ENCODE measurements at regions not wholly inside any gene's neighbourhood (a gene's known extent, or its start where the extent isn't known, plus 50 kb on each side); places are given as distances from the start of the nearest gene placed in this dataset.
A peak's percentile ranks its signal among the peaks of the same experiment; 100 is the strongest.

GRCh38 chr5:52453176-52453575, 334.5 kb upstream of the ITGA1 start:
- H3K27me3 Mint-ChIP-seq = peaks cover 3% of the 10 kb centered on the region
- H3K27ac Mint-ChIP-seq = no peak overlapping the region
- no peaks in the 10 kb centered on the region for H3K9me3 Mint-ChIP-seq
- no peaks in the 10 kb centered on the region for H3K4me1 Mint-ChIP-seq
- no peaks in the 10 kb centered on the region for H3K36me3 Mint-ChIP-seq
- no peak overlapping the region for H3K4me3 Mint-ChIP-seq
- no peak for DNase-seq

DNA sequence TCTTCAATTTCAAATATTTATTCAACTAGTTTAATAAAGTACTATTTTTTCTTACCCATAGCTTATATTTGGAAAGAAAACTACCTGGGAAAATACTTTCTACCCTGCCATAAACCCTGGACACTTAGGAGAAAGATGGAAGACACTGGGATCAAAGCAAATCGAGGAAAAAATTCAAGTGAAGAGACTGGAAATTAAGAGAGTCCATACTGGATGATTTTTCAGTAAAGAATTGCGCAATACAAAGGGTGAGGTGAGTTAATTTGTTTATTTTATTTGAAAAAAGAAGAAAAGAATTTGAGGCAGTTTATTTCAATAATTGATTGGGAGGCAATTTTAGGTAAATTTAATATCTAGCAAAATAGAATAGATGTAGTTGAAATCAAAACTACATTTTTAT, 331.8 kb upstream of the ITGA1 start:
- Mint-ChIP-seq H3K4me1 (no peaks in the 10 kb centered on the region), H3K27me3 (peaks cover 3% of the 10 kb centered on the region), H3K27ac (no peak overlapping the region), H3K9me3 (no peaks in the 10 kb centered on the region), H3K36me3 (no peaks in the 10 kb centered on the region), H3K4me3 (no peak overlapping the region)
- DNase-seq = no peak

GRCh38 chr5:52457810-52458209, 329.9 kb upstream of the ITGA1 start:
- Mint-ChIP-seq H3K27ac (no peak overlapping the region), H3K27me3 (peaks cover 3% of the 10 kb centered on the region), H3K4me1 (no peaks in the 10 kb centered on the region), H3K4me3 (no peak overlapping the region), H3K9me3 (no peaks in the 10 kb centered on the region), H3K36me3 (no peaks in the 10 kb centered on the region)
- no peak for DNase-seq

DNA sequence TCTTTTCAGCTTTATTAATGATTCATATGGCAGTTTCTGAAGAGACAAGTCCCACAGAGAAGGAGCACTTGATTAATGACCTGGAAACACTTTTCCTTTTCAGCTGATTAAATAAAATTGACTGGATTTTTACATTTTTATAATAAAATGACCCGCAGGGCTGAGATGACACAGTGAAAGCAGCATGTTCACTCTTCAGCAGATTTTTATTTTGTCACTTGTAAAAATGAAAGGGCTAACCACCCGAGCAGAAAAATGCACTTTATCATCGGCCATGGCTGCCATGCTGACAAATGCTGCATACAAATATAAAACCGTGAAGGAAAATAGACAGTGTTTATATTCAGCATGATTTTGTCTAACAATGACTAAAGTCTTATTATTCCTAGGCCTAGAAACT, 321.6 kb upstream of the ITGA1 start:
- Mint-ChIP-seq H3K36me3 (no peaks in the 10 kb centered on the region), H3K27ac (no peak overlapping the region), H3K4me3 (no peak overlapping the region), H3K27me3 (no peaks in the 10 kb centered on the region), H3K9me3 (no peaks in the 10 kb centered on the region), H3K4me1 (peaks cover 11% of the 10 kb centered on the region)
- DNase-seq = no peak

DNA sequence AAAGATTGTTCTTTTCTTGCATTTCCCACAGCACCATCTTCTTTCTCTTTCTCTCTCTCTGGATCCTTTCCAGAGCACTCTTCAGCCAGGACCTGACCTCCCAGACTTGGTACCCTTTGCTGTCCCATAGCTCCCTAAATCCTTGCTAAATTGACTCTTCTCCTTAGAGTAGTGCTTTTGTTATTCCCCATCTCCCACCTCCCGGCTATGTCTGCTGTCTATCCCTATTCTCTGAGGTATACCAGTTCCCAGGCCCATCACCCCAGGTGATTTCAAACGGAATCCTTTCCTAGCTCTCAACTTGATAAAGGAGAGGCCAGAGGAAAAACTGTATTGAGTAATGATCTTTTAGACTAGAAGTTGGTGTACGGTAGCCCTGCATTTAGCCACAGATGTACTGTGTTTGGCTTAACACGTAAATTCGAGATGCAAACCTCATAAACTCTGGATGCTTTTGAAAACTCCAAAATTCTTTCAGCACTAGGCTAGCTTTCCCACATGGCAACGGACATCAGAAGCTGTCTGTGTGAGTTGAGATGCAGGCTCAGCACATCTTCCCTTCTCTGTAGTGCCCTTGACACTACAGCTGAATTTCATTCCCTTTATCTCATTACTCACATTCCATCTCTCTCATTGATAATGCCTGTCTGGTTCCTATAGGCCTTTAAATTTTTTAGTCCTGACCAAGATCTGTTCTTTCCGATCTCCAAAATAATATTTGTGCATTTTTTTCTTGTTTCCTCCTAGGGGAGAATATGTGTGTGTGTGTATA, 320.8 kb upstream of the ITGA1 start:
- DNase-seq = no peak
- Mint-ChIP-seq H3K9me3 (no peaks in the 10 kb centered on the region), H3K4me1 (peaks cover 11% of the 10 kb centered on the region), H3K4me3 (no peak overlapping the region), H3K36me3 (no peaks in the 10 kb centered on the region), H3K27ac (no peak overlapping the region), H3K27me3 (no peaks in the 10 kb centered on the region)

- Mint-ChIP-seq H3K36me3 (no peaks in the 10 kb centered on the region), H3K4me3 (no peak overlapping the region), H3K27ac (no peak overlapping the region), H3K4me1 (peaks cover 11% of the 10 kb centered on the region), H3K9me3 (no peaks in the 10 kb centered on the region), H3K27me3 (no peaks in the 10 kb centered on the region)
- DNase-seq = no peak
Measured at GRCh38 chr5:52468976-52469375, 318.7 kb upstream of the ITGA1 start.

DNA sequence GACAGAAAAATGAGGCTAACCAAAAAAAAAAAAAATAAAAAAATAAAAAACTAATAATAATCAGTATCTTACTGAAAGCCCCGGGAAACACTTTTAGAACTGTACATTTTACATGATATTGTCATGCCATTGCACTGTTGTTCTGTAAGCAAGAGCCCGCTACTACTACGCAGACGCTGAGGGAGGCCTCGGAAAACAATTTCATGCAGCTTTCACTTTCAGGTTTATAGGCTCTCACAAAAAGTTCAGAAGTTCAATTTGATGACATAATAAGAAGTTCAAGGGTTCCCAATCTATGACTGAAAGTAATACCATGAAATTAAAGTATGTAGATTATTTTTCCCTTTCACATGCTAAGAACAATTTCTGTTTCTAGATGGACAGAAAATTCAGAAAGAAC, 318.3 kb upstream of the ITGA1 start:
- H3K27ac Mint-ChIP-seq = no peak overlapping the region
- no peaks in the 10 kb centered on the region for H3K9me3 Mint-ChIP-seq
- H3K4me1 Mint-ChIP-seq = peaks cover 11% of the 10 kb centered on the region
- no peak overlapping the region for H3K4me3 Mint-ChIP-seq
- no peaks in the 10 kb centered on the region for H3K36me3 Mint-ChIP-seq
- DNase-seq = peak; percentile 4
- H3K27me3 Mint-ChIP-seq = no peaks in the 10 kb centered on the region

- H3K9me3 Mint-ChIP-seq = no peaks in the 10 kb centered on the region
- no peaks in the 10 kb centered on the region for H3K27me3 Mint-ChIP-seq
- H3K4me1 Mint-ChIP-seq = peaks cover 11% of the 10 kb centered on the region
- no peak overlapping the region for H3K27ac Mint-ChIP-seq
- no peak for DNase-seq
- no peaks in the 10 kb centered on the region for H3K36me3 Mint-ChIP-seq
- no peak overlapping the region for H3K4me3 Mint-ChIP-seq
Measured at GRCh38 chr5:52469835-52470234, 317.9 kb upstream of the ITGA1 start.

DNA sequence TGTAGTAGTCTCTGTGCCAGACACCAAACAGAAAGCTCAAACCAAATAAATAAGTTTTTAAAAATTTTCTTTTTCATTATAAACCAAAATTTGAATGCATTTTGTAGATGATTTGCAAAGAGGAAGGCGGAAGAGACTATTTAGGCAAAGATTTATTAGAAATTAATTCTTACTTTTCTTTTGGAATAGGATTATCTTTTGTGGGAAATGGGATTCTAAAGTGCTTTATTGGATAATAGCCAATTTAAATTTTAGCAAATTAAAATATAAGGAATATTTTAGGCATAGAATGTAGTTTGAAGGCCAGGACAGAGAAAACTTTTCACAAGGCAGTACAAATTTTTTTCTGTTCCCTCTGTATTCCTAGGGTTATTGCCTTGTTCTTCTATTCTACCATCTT, 311.4 kb upstream of the ITGA1 start:
- no peak overlapping the region for H3K27ac Mint-ChIP-seq
- H3K4me1 Mint-ChIP-seq = no peaks in the 10 kb centered on the region
- H3K36me3 Mint-ChIP-seq = no peaks in the 10 kb centered on the region
- DNase-seq = no peak
- H3K27me3 Mint-ChIP-seq = no peaks in the 10 kb centered on the region
- H3K9me3 Mint-ChIP-seq = no peaks in the 10 kb centered on the region
- H3K4me3 Mint-ChIP-seq = no peak overlapping the region

- Mint-ChIP-seq H3K27me3 (no peaks in the 10 kb centered on the region), H3K4me3 (no peak overlapping the region), H3K27ac (no peak overlapping the region), H3K36me3 (no peaks in the 10 kb centered on the region), H3K9me3 (no peaks in the 10 kb centered on the region), H3K4me1 (no peaks in the 10 kb centered on the region)
- DNase-seq = no peak
Measured at GRCh38 chr5:52481201-52481600, 306.5 kb upstream of the ITGA1 start.

DNA sequence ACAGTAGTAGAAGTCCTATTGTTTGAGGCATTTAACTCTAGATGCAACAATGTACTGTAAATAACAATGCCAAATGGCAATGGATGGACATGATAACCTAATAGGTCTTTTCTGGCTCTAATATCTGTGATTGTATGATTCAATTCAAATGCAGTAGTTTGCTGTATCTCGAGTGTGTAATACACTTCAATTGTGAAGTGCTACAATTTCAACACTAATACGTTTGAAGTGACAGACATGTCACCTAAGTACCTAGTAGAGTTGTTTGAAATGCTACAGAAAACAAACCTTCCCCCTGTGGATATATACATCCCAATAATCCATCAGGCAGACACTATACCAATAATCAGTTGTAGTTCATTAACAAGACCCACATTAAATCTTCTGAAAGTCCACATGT, 305.9 kb upstream of the ITGA1 start:
- no peaks in the 10 kb centered on the region for H3K36me3 Mint-ChIP-seq
- no peaks in the 10 kb centered on the region for H3K27me3 Mint-ChIP-seq
- no peaks in the 10 kb centered on the region for H3K9me3 Mint-ChIP-seq
- H3K4me1 Mint-ChIP-seq = no peaks in the 10 kb centered on the region
- DNase-seq = no peak
- H3K27ac Mint-ChIP-seq = no peak overlapping the region
- H3K4me3 Mint-ChIP-seq = no peak overlapping the region

GRCh38 chr5:52491071-52491787, 296.5 kb upstream of the ITGA1 start:
- DNase-seq = no peak
- no peaks in the 10 kb centered on the region for H3K4me1 Mint-ChIP-seq

DNA sequence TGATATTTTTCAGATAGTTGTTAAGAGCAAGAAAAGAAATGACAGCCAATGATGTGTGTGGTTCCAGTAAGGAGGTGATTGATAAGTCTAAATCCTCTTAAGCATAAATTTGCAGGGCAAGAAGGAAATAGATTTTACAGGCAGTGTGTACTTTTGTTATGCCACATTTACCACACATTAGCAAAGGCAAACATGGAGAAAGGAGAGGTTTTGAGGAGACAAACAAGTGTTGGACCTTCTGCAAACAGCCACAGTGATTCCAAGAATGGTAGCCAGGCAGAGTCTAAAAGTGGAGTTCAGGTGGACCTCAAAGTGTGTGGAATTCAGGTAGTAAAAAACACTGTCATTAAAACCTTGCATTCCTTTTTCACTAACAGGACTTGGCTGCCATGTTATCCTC, 295.9 kb upstream of the ITGA1 start:
- no peak overlapping the region for H3K4me3 Mint-ChIP-seq
- no peaks in the 10 kb centered on the region for H3K27me3 Mint-ChIP-seq
- DNase-seq = no peak
- H3K9me3 Mint-ChIP-seq = no peaks in the 10 kb centered on the region
- no peaks in the 10 kb centered on the region for H3K4me1 Mint-ChIP-seq
- no peaks in the 10 kb centered on the region for H3K36me3 Mint-ChIP-seq
- no peak overlapping the region for H3K27ac Mint-ChIP-seq

More at GRCh38 chr5:52491071-52491787, 296.5 kb upstream of the ITGA1 start:
- no peaks in the 10 kb centered on the region for H3K36me3 Mint-ChIP-seq
- no peak overlapping the region for H3K27ac Mint-ChIP-seq
- H3K9me3 Mint-ChIP-seq = no peaks in the 10 kb centered on the region
- no peak overlapping the region for H3K4me3 Mint-ChIP-seq
- no peaks in the 10 kb centered on the region for H3K27me3 Mint-ChIP-seq

DNA sequence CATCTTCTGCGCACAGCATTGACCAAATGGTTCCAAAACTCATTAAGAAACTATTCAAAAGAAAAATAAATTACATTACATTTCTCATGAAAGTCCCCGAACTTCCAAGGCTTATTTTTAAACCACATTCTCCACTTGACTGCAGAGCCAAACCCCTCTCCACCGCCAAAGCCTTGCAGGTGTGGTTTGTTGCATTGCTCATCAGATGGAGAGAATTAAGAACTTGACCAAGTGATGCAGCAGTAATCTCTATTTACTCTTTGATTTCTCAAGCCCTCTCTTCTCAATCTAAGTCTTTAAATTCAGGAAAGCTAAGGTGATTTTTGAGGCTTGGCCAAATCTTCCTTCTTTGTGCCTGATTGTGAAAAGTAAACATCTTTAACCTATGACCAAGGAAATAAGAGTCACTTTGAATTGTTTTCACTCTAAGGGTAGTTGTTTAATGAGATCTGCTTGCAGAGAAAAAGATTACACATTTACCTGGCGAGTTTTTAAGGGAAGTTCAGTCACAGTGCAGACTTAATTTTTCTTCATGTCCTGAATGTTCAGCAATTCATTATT, 290.5 kb upstream of the ITGA1 start:
- no peaks in the 10 kb centered on the region for H3K36me3 Mint-ChIP-seq
- no peaks in the 10 kb centered on the region for H3K9me3 Mint-ChIP-seq
- H3K4me1 Mint-ChIP-seq = no peaks in the 10 kb centered on the region
- peaks cover 3% of the 10 kb centered on the region for H3K27me3 Mint-ChIP-seq
- no peak overlapping the region for H3K4me3 Mint-ChIP-seq
- no peak overlapping the region for H3K27ac Mint-ChIP-seq
- no peak for DNase-seq

DNA sequence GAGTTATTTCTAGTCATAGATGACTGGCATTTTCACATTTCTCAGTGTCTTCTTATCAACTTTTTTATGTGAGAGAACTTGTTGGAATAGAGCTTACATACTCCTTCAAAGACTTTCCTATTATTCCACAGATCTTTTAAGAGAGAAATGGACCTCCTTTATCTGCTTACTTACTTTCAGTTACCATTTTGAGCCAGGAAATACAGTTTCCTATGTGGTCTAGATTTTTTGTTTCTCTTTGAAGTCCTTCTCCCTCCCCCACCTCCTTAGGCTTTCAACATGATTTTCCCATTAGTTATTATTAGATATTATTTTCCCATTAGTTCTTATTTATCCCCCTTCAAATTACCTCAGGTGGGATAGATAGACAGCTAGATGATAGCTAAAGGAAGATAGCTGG, 289.1 kb upstream of the ITGA1 start:
- peaks cover 3% of the 10 kb centered on the region for H3K27me3 Mint-ChIP-seq
- H3K4me3 Mint-ChIP-seq = no peak overlapping the region
- H3K27ac Mint-ChIP-seq = no peak overlapping the region
- H3K36me3 Mint-ChIP-seq = no peaks in the 10 kb centered on the region
- H3K4me1 Mint-ChIP-seq = no peaks in the 10 kb centered on the region
- DNase-seq = no peak
- H3K9me3 Mint-ChIP-seq = no peaks in the 10 kb centered on the region
